ENCODE measurements at regions not wholly inside any gene's neighbourhood (a gene's known extent, or its start where the extent isn't known, plus 50 kb on each side); places are given as distances from the start of the nearest gene placed in this dataset.

GRCh38 chr5:164335837-164336236, 830.4 kb downstream of the MAT2B start:
- Histone ChIP-seq H3K36me3 (ENCODE audit: control insufficient read depth in 4 of 4, insufficient read depth in 3 of 4, low read depth in 1 of 4, low read length in 3 of 4) (no peaks in the 10 kb centered on the region), H3K4me1 (ENCODE audit: control insufficient read depth in 4 of 4, insufficient read depth in 4 of 4, low read length in 3 of 4) (no peaks in the 10 kb centered on the region), H3K4me3 (ENCODE audit: low read depth in 1 of 3, low read length in 3 of 3) (no peak overlapping the region), H3K9me3 (ENCODE audit: control insufficient read depth in 4 of 4, low read length in 3 of 4) (no peaks in the 10 kb centered on the region), H3K9ac (ENCODE audit: low read depth in 1 of 2, low read length in 2 of 2) (no peak overlapping the region), H3K27ac (ENCODE audit: low read depth in 1 of 2, low read length in 2 of 2) (no peak overlapping the region), H3K27me3 (ENCODE audit: control insufficient read depth in 4 of 4, insufficient read depth in 4 of 4, low read length in 3 of 4) (no peaks in the 10 kb centered on the region)
- WGBS, result 83% methylated on average over 1 of the region's 1 CpG
- DNase-seq (ENCODE audit: low spot score), result no peak
- TF ChIP-seq ZBTB33 (IDR thresholded peaks at IDR 0.05) (no peak), RAD21 (IDR thresholded peaks at IDR 0.05) (no peak), NR2F2 (IDR thresholded peaks at IDR 0.05) (no peak), GABPA (IDR thresholded peaks at IDR 0.05 in 1 of 2, conservative IDR thresholded peaks at IDR 0.05 in 1 of 2) (no peak), ATF3 (IDR thresholded peaks at IDR 0.05) (no peak), FOXA2 (IDR thresholded peaks at IDR 0.05) (no peak), YY1 (IDR thresholded peaks at IDR 0.05) (no peak), REST (IDR thresholded peaks at IDR 0.05) (no peak), JUND (IDR thresholded peaks at IDR 0.05) (no peak), TAF1 (conservative IDR thresholded peaks at IDR 0.05) (no peak), HNF4A (conservative IDR thresholded peaks at IDR 0.05) (no peak), FOXA1 (IDR thresholded peaks at IDR 0.05) (no peak), HNF4G (IDR thresholded peaks at IDR 0.05) (no peak), MAX (IDR thresholded peaks at IDR 0.05) (no peak), RXRA (IDR thresholded peaks at IDR 0.05) (no peak), CTCF (IDR thresholded peaks at IDR 0.05; ENCODE audit: low read depth, low read length, missing input control) (no peak)

GRCh38 chr5:164336276-164336675, 830.9 kb downstream of the MAT2B start:
- no peak overlapping the region for H3K27ac ChIP-seq (ENCODE audit: low read depth in 1 of 2, low read length in 2 of 2)
- TF ChIP-seq MAX (IDR thresholded peaks at IDR 0.05) (no peak), ATF3 (IDR thresholded peaks at IDR 0.05) (no peak), HNF4G (IDR thresholded peaks at IDR 0.05) (no peak), FOXA1 (IDR thresholded peaks at IDR 0.05) (no peak), HNF4A (conservative IDR thresholded peaks at IDR 0.05) (no peak), RXRA (IDR thresholded peaks at IDR 0.05) (no peak), YY1 (IDR thresholded peaks at IDR 0.05) (no peak), NR2F2 (IDR thresholded peaks at IDR 0.05) (no peak), RAD21 (IDR thresholded peaks at IDR 0.05) (no peak), JUND (IDR thresholded peaks at IDR 0.05) (no peak), ZBTB33 (IDR thresholded peaks at IDR 0.05) (no peak), REST (IDR thresholded peaks at IDR 0.05) (no peak), TAF1 (conservative IDR thresholded peaks at IDR 0.05) (no peak)
- H3K4me1 ChIP-seq (ENCODE audit: control insufficient read depth in 4 of 4, insufficient read depth in 4 of 4, low read length in 3 of 4), result no peaks in the 10 kb centered on the region
- H3K9me3 ChIP-seq (ENCODE audit: control insufficient read depth in 4 of 4, low read length in 3 of 4), result no peaks in the 10 kb centered on the region
- 73% methylated on average over 1 of the region's 1 CpG for WGBS
- no peaks in the 10 kb centered on the region for H3K27me3 ChIP-seq (ENCODE audit: control insufficient read depth in 4 of 4, insufficient read depth in 4 of 4, low read length in 3 of 4)
- H3K9ac ChIP-seq (ENCODE audit: low read depth in 1 of 2, low read length in 2 of 2), result no peak overlapping the region
- DNase-seq (ENCODE audit: low spot score), result no peak
- no peaks in the 10 kb centered on the region for H3K36me3 ChIP-seq (ENCODE audit: control insufficient read depth in 4 of 4, insufficient read depth in 3 of 4, low read depth in 1 of 4, low read length in 3 of 4)
- no peak overlapping the region for H3K4me3 ChIP-seq (ENCODE audit: low read depth in 1 of 3, low read length in 3 of 3)

Measured in liver (tissue), 8 donors.